ENCODE measurements at regions not wholly inside any gene's neighbourhood (a gene's known extent, or its start where the extent isn't known, plus 50 kb on each side); places are given as distances from the start of the nearest gene placed in this dataset.

DNA sequence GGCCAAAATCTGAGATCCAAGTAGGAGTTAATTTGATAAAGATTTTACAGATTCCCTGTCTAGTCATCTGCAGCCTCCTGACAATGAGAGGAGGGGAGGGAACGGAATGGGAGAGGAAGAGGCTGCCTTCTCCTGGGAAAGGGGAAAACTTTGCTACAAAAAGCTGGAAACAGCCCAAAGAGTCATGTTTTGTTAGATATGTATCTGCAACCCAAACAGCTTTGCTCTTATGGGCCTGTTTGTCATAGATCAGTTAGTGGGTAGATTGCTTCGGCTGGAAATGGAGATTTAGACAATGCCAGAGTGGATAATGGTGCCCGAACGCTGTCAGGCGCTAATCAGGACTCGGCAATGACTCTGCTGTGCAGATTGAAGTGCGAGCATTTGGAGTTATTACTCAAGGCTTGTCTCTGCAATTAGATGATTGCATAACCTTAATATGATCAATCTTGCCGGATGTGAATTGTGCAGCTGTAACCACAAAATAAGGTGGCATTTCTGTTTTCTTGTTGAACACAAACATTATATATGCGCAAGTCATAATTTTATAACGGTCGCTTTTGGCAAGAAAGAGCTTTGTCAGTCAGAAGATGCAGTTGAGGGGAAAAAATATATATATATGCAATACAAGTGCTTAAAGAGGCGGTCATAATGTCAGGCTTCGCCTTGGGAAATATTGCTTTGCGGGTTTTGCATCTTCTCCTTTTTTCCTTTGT lies 92.4 kb upstream of the MAFB start:
- in situ Hi-C loops (cut with HindIII; ENCODE audit: low sequenced_read_pairs): no loop called here
- H3K4me3 ChIP-seq (ENCODE audit: low read depth, low read length): no peak overlapping the region
- TF ChIP-seq CTCF (IDR thresholded peaks at IDR 0.05; ENCODE audit: low read depth, low read length, missing control alignments): no peak
- no peak for DNase-seq (ENCODE audit: low read depth)

DNA sequence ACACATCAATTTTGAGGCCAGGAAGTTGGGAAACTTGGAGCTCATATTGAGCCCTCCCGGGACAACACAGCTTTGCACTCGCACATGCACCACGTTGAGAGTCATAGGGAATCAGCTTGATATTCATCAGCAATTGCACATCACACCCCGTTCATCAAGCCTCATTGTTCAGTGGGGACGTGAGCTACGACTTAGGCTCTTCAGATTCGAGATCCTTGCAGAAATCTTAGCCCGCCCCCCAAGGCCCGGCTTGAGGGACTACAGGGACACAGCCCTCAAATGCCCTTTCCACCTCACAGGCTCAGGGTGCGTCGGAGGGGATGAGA lies 93.0 kb upstream of the MAFB start:
- in situ Hi-C loops (cut with HindIII; ENCODE audit: low sequenced_read_pairs): no loop called here
- H3K4me3 ChIP-seq (ENCODE audit: low read depth, low read length): no peak overlapping the region
- no peak for TF ChIP-seq CTCF (IDR thresholded peaks at IDR 0.05; ENCODE audit: low read depth, low read length, missing control alignments)
- no peak for DNase-seq (ENCODE audit: low read depth)

- no peak overlapping the region for H3K4me3 ChIP-seq (ENCODE audit: low read depth, low read length)
- DNase-seq (ENCODE audit: low read depth): no peak
- in situ Hi-C loops (cut with HindIII; ENCODE audit: low sequenced_read_pairs): no loop called here
- no peak for TF ChIP-seq CTCF (IDR thresholded peaks at IDR 0.05; ENCODE audit: low read depth, low read length, missing control alignments)
These were observed 96.3 kb upstream of the MAFB start for GRCh38 chr20:40785346-40785745.

GRCh38 chr20:40786336-40786735 lies 97.3 kb upstream of the MAFB start:
- no peak for DNase-seq (ENCODE audit: low read depth)
- TF ChIP-seq CTCF (IDR thresholded peaks at IDR 0.05; ENCODE audit: low read depth, low read length, missing control alignments): no peak
- no peak overlapping the region for H3K4me3 ChIP-seq (ENCODE audit: low read depth, low read length)
- in situ Hi-C loops (cut with HindIII; ENCODE audit: low sequenced_read_pairs): no loop called here

GRCh38 chr20:40787941-40788340 lies 98.9 kb upstream of the MAFB start:
- no peak for TF ChIP-seq CTCF (IDR thresholded peaks at IDR 0.05; ENCODE audit: low read depth, low read length, missing control alignments)
- no peak for DNase-seq (ENCODE audit: low read depth)
- H3K4me3 ChIP-seq (ENCODE audit: low read depth, low read length): no peak overlapping the region
- in situ Hi-C loops (cut with HindIII; ENCODE audit: low sequenced_read_pairs): no loop called here

- in situ Hi-C loops (cut with HindIII; ENCODE audit: low sequenced_read_pairs): no loop called here
- peak; percentile 76 for TF ChIP-seq CTCF (IDR thresholded peaks at IDR 0.05; ENCODE audit: low read depth, low read length, missing control alignments)
- DNase-seq (ENCODE audit: low read depth): peak; percentile 19
- no peak overlapping the region for H3K4me3 ChIP-seq (ENCODE audit: low read depth, low read length)
These were observed 108.4 kb upstream of the MAFB start for GRCh38 chr20:40797425-40797824.
